HG03469 (cell line): ENCODE measurements at regions not wholly inside any gene's neighbourhood (a gene's known extent, or its start where the extent isn't known, plus 50 kb on each side); places are given as distances from the start of the nearest gene placed in this dataset.
A peak's percentile ranks its signal among the peaks of the same experiment; 100 is the strongest.

Experiments
- ATAC-seq: cut with Tn5 transposase; IDR thresholded peaks from one replicate; pipeline ENCODE4 v1.9.1; 2021; ENCODE audit warnings: mild to moderate bottlenecking, moderate library complexity, moderate number of reproducible peaks; ENCODE audit not compliant: unreplicated experiment

DNA sequence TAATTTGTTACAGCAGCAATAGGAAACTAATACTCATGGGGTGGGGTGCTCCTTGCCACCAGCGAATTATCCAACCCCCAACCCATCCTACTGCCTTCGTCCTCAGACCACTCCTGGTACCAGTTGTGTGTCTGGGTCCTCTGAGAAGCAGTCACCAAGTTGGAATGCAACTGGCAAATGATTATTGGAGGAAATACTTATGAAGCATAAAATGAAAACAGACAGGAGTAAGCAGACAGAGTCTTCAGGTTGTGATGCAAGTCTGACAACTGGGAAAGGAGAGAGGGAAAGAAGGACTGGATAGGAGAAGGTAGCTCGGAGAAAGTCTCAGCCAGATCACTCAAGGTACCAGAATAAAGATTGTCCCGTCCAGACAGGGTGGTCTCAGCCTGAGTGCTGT lies 181.1 kb upstream of the ARID2 start:
- ATAC-seq = no peak

DNA sequence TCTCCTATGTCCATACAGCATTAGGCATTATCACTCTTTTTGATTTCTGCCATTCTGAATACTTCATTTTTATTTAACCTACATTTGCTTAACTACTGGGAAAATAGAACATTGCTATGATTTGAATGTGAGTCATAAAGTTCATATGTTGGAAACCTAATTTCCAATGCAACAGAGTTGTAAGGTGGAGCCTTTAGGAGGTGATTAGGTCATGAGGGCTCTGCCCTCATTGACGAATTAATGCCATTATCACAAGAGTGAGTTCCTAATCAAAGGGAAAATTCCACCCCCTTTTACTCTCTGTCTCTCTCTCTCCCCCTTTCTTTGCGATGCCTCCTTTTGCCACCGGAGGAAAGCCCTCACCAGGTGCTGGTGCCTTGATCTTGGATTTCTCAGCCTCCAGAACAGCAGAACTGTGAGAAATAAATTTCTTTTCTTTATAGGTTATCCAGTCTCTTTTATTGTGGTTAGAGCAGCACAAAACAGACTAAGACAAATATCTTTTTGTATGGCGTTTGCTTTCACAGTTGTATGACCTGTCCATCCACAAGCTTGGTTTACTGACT lies 180.1 kb upstream of the ARID2 start:
- ATAC-seq = no peak

GRCh38 chr12:45553204-45553603 lies 176.3 kb upstream of the ARID2 start:
- no peak for ATAC-seq

DNA sequence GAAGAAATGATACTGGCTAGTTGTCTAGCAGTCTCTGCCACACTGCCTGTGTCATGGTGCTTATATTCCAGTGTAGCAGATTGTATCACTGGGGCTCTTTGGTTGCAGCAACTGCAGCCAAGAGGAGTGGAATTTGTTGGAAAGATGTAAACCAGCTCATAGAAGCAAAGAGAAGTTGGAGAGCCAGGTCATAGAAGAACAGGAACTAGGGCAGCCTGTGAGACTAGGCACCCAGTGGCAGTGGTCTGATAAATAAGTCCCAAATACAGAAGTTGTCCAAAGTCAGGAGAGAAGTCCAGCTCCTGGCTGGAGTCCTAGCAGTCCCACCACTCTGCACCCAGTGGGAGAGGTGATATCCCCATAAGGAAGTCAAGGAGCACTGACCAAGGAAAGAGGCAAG lies 172.5 kb upstream of the ARID2 start:
- no peak for ATAC-seq

DNA sequence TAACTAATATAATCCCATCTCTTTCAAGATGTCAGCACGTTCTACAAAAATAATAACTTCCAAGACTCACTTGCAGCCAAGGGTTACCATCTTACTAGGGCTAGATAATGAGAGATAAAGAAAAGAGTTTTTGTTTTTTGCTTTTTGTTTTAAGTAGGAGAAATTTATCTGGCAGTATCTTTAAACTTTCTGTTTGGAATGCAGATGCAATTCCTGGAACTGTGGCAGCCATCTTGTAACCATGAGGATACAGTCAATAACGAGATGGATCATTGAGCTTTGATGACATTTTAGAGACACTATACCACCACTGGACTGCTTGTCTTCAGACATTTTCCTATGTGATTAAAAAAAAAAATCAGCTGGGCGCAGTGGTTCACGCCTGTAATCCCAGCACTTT lies 171.2 kb upstream of the ARID2 start:
- ATAC-seq = no peak

GRCh38 chr12:45559537-45559936 lies 170.0 kb upstream of the ARID2 start:
- no peak for ATAC-seq

DNA sequence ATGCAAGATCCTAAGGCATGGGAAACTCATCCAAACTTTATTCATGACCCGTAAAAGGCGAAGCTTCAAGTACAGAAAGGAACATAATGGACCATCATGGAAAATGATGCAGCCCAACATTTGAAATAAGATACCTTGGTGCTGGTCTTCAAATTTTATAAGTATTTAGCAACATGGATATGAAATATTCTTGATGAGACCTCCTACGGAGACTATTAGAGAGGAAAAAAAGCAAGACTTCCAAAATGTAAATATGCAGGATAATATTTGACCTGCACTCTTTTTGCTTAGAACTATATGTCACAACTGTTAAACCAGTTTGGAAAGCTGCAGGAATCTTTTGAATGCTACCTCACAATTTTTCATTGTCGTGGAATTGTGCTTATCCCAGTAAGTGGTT lies 168.8 kb upstream of the ARID2 start:
- no peak for ATAC-seq

DNA sequence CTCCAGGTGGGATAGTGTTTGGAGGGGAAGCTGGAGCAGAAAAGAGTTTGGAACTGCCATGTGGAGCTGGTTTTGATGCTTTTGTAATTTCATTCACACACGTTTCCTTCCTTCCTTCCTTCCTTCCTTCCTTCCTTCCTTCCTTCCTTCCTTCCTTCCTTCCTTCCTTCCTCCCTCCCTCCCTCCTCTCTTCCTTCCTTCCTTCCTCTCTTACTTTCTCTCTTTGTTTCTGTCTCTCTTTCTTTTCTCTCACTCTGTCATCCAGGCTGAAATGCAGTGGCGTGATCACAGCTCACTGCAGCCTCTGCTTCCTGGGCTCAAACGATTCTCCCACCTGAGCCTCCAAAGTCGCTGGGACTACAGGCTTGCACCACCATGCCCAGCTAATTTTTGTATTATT lies 168.0 kb upstream of the ARID2 start:
- no peak for ATAC-seq

DNA sequence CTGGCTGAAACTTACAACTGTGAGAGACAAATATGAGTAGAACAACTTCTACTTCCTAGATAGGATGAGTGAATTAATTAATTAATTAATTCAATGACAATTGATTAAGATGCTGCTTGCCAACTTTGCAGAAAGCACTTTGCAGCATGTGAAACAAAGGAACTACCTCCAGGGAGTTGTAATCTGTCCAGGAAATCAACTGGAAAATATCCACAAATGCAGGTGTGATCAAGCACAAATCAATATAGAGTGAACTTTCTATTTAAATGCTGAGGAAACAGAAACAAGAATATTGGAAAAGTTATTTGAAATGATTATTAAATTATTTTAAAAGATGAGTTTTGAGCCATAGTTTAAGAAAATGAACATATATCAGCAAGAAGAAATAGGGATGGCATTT lies 163.9 kb upstream of the ARID2 start:
- no peak for ATAC-seq

DNA sequence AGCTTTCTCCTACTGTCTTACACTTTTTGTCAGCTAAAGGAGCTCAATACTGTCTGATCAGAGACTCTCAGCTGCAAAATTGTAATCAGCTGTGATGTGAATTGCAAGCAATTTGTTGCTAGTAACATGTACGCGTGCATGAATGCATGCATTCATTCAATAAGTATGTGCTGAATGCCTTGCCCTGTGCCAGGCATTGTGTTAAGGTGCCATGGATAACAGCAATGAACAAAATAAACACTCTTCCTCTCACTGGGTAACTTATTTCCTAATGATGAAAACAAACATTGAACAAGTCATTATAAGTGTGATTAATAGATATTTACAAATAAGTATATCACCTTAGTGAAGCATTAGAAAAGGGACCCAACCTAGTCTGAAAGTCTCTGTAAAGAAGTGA lies 163.2 kb upstream of the ARID2 start:
- ATAC-seq = no peak

GRCh38 chr12:45568808-45569207 lies 160.7 kb upstream of the ARID2 start:
- ATAC-seq = no peak

GRCh38 chr12:45570501-45570900 lies 159.0 kb upstream of the ARID2 start:
- ATAC-seq = no peak

GRCh38 chr12:45572114-45572513 lies 157.4 kb upstream of the ARID2 start:
- no peak for ATAC-seq

- no peak for ATAC-seq
Observed at GRCh38 chr12:45575417-45575816, 154.1 kb upstream of the ARID2 start.

- ATAC-seq = peak; percentile 56
Observed at GRCh38 chr12:45575823-45576475, 153.6 kb upstream of the ARID2 start.

DNA sequence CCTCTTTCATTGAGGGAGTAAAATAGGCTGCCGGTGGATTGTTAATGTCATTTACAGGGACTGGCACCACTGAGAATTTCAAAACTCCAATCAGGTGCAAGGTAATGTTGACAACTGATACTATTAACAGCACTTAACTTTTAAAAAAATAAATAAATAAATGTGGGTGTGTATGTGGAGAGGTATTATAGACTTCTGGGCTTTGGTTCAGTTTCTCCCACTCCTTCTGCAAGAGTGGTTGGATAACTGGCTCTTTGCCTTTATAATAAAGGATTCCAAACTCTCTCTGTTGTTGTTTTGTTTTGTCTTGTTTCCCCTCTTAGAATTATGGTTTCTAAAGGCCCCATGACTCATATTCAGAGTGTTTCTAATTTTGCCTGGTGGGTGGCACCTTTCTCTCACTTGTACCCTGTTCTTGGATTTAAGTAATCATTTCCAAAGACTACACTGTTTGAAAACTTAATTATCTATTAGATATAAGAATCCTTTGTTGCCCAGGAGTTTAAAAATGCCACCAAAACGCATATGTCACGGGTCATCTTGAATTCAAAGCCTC lies 151.6 kb upstream of the ARID2 start:
- ATAC-seq = peak; percentile 29

- ATAC-seq = no peak
Observed at GRCh38 chr12:45580356-45580969, 149.0 kb upstream of the ARID2 start.

DNA sequence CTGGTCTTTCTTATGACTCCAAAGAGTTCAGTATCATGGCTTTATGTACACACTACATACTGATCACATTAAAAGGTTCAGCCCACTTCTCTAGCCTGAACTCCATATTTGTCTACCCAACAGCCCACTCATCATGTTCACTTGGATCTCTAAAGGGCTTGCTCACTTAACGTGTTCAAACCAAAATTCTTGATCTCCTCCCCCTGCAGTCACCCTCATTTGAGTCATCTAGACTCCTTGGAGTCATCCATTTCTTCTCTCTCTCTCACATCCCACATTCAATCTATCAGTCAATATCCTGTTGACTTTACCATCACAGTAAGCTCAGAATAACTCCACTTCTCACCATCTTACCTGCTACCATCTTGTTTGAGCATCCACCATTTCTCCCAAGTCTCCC lies 148.4 kb upstream of the ARID2 start:
- ATAC-seq = no peak

DNA sequence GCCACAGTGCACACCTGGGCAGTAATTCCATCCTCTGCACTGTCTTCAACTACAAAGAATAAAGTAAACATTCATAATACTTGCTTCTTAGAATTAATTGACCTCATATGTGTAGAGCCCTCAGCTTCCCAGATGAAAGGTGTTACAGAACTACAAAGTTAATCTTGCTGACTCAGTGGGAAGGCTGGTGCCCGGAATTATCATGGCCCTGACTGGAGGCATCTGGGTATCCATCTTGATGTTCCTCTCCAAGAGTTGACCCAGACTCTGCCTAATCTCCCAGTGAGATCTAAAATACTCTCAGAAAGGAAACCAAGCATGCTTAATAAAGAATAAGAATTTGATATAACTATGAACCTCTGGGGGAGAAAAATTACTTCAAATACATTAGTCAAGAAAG lies 147.0 kb upstream of the ARID2 start:
- ATAC-seq = no peak

- no peak for ATAC-seq
Observed at GRCh38 chr12:45582986-45583659, 146.4 kb upstream of the ARID2 start.

DNA sequence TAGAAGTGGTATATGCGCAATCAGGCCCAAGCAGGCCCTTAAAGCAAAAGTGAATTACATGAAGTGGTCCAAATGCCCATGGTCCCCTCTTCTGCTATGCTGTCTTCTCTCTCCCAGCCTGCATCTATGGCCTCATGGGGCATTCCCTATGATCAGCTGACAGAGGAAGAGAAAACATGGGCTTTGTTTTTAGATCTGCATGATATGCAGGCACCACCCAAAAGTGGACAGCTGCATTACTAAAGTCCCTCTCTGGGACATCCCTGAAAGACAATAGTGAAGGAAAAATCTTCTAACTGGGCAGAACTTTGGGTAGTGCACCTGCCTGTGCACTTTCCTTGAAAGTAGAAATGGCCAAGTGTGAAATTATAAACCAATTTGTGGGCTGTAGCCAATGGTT lies 145.2 kb upstream of the ARID2 start:
- no peak for ATAC-seq
